Mucosa of descending colon (tissue), 3 donors: ENCODE measurements at regions not wholly inside any gene's neighbourhood (a gene's known extent, or its start where the extent isn't known, plus 50 kb on each side); places are given as distances from the start of the nearest gene placed in this dataset.

Experiments
- ATAC-seq: fragments of 200-7000 bp; cut with Tn5 transposase; one replicate; pipeline ENCODE4 v1.9.1; 2020; ENCODE audit warnings: mild to moderate bottlenecking, moderate library complexity
- DNase-seq, 3 donors: peaks; one replicate each; pipeline ENCODE4 v3.0.0-alpha.2; 2020
- H3K36me3 ChIP-seq: fragments of 200-600 bp; one replicate; pipeline ENCODE4 v1.8.0; 2021; ENCODE audit warnings: low read depth, mild to moderate bottlenecking
- H3K4me1 ChIP-seq: fragments of 200-600 bp; one replicate; pipeline ENCODE4 v1.8.0; 2021; ENCODE audit warnings: low read depth, mild to moderate bottlenecking
- H3K4me3 ChIP-seq: fragments of 200-600 bp; one replicate; pipeline ENCODE4 v1.8.0; 2021; ENCODE audit warnings: mild to moderate bottlenecking
- H3K9me3 ChIP-seq: fragments of 200-600 bp; one replicate; pipeline ENCODE4 v1.8.0; 2021; ENCODE audit warnings: mild to moderate bottlenecking
- intact Hi-C, 2 donors: fragments of 100-400 bp; cut with DNase I in 1 of 2; cut with micrococcal nuclease in 1 of 2; formaldehyde crosslinking; loops; one replicate each; pipeline versions ENCODE4 v1.11.0 to v1.11.1; 2022; cut with DNase I, micrococcal nuclease
- TF ChIP-seq, protein P1 (sequence below): fragments of 200-600 bp; IDR thresholded peaks from one replicate; pipeline ENCODE4 v1.8.0; 2022; ENCODE audit warnings: antibody characterized with exemption, mild to moderate bottlenecking
- donor health status: DM: no; HTN: no; CAD: no; lungs with moderate emphysema.
- donor health status: DM: no; HTN: no; CAD: no.
- donor health status: DM: no; HTN: yes; CAD: no.

DNA sequence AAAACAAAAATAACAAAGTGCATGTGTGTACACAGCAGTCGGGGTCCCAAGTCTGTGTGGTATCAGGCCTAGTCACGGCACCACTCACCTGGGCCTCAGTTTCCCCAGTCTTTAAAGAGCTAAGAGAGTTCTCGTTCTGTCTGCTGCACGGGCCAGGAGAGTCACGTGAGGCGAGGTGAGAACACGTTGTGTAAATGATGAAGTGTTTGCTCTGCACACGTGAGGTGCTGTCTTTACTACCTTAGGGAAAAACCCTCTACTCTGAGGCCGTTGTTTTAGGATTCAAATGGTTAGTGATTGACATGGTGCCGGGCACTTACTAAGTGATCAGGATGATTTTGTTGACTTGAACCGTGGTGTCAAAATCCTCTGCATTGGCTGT lies 86.5 kb upstream of the PPARA start:
- Histone ChIP-seq H3K4me3 (no peak overlapping the region), H3K36me3 (no peaks in the 10 kb centered on the region), H3K9me3 (no peaks in the 10 kb centered on the region), H3K4me1 (peaks cover 34% of the 10 kb centered on the region)
- DNase-seq (peak in 2 of 3 donors; percentile 24 to 44), ATAC-seq (peak; percentile 42)
- intact Hi-C loops, result no loop called here
- TF ChIP-seq, protein P1, sequence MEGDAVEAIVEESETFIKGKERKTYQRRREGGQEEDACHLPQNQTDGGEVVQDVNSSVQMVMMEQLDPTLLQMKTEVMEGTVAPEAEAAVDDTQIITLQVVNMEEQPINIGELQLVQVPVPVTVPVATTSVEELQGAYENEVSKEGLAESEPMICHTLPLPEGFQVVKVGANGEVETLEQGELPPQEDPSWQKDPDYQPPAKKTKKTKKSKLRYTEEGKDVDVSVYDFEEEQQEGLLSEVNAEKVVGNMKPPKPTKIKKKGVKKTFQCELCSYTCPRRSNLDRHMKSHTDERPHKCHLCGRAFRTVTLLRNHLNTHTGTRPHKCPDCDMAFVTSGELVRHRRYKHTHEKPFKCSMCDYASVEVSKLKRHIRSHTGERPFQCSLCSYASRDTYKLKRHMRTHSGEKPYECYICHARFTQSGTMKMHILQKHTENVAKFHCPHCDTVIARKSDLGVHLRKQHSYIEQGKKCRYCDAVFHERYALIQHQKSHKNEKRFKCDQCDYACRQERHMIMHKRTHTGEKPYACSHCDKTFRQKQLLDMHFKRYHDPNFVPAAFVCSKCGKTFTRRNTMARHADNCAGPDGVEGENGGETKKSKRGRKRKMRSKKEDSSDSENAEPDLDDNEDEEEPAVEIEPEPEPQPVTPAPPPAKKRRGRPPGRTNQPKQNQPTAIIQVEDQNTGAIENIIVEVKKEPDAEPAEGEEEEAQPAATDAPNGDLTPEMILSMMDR, result no peak

DNA sequence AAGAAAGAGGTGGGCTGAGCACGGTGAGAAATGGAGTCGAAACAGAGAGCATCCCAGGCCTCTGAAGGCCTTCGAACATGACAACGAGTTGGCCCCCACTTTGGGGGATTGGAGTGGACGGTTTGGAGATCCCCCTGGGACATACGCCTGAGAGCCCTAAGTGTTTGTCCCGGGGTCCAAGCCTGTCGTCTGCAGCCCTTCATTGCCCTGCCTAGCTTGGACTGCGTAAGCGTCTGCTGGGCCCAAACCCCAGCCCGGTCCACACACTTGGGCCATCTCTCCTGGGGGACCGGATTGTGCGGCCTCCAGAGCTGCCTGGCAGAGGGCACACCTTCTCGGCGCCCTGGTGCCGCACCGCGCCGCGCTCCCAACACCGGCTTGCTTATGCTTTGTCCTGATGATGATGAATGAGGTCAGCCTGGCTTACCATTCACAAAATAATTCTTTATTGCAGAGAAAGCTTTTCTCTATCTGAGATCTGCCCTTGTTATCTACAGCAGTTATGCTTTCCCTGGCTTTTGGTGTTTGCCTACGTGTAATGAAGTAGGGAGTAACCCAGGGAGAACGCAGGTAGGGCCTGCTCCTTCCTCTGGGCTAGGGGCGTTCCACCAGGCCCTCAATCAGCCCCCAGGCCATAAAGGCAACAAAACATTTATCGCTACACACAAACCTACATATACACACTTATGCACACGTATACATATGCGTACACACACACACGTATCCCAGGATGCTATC lies 85.9 kb upstream of the PPARA start:
- ATAC-seq, result no peak
- Histone ChIP-seq H3K4me1 (peaks cover 34% of the 10 kb centered on the region), H3K36me3 (no peaks in the 10 kb centered on the region), H3K4me3 (no peak overlapping the region), H3K9me3 (no peaks in the 10 kb centered on the region)
- TF ChIP-seq, protein P1, result no peak
- DNase-seq, result peak in 2 of 3 donors; percentile 39 to 53
- intact Hi-C loops, result no loop called here

DNA sequence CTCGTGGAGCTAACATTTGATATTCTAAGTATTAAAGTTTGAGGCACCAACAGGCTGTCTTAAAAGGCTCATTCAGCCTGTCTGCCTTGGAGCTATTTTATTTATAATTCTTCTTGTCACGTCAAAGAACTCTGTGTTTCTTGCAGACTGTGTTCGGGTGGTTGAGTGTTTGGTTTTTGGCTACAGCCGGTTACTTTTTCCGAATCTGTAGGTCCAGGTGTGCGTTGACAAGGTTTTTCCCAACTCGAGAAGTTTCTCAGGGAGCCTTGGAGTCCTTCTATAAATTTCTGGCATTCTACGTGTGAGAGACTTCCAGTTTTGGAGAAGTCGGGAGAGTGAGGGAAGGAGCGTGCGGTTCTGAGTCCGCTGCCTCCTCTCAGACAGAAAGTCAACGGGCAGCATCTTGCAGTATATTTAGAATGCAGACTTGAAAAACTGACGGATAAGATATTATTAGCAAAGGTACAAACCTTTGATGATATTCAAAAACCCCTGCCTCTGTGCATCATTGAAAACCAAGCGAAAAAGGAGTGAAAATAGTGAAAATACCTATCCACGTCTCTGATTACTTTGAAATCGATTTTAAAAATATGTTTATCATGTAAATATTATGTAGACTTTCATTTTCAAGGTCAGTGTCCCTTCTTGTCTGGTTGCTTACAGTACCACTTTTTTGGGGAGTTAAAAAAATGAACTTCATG lies 85.2 kb upstream of the PPARA start:
- ATAC-seq (no peak), DNase-seq (peak in 1 of 3 donors; percentile 26)
- Histone ChIP-seq H3K4me1 (peaks cover 38% of the 10 kb centered on the region), H3K4me3 (no peak overlapping the region), H3K9me3 (no peaks in the 10 kb centered on the region), H3K36me3 (no peaks in the 10 kb centered on the region)
- intact Hi-C loops, result no loop called here
- TF ChIP-seq, protein P1, result no peak

DNA sequence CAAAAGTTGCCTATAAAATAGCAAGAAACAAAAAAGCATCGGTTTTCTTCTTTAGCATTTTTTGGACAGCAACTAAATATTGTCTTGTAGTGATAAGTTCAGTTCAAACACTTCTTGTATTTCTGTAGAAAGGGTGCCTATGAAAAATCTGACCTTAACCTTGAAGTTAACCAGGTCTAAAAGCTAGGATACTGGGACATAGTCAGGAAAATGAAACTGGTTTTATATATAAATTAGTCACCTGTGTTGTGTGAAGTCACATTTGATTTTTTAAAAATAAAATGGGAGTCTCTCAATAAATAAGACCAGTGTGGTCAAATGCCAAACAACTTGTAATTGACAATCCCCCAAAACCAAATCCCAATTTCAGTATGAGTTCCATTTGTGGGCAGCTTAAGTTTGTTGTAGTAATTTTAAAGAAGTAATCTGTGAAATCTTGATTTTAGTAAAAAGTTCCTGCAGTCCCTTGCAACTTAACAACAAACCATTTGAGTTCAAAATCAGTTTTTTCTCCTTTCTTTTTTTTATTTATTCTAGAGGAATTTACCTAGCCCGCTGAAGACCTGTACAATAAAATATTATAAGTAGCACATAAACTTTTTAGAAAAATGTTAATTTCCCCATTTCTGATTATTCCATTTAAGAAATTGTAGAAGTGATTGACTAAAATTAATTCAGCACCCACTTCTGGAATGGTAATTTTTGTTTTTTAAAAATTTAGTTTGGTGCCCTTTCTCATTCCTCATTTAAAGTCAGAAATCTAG lies 84.5 kb upstream of the PPARA start:
- TF ChIP-seq, protein P1, result no peak
- no peak overlapping the region for H3K4me3 ChIP-seq
- DNase-seq (no peak), ATAC-seq (no peak)
- H3K36me3 ChIP-seq, result no peaks in the 10 kb centered on the region
- H3K4me1 ChIP-seq, result peaks cover 38% of the 10 kb centered on the region
- H3K9me3 ChIP-seq, result no peaks in the 10 kb centered on the region
- intact Hi-C loops, result no loop called here

DNA sequence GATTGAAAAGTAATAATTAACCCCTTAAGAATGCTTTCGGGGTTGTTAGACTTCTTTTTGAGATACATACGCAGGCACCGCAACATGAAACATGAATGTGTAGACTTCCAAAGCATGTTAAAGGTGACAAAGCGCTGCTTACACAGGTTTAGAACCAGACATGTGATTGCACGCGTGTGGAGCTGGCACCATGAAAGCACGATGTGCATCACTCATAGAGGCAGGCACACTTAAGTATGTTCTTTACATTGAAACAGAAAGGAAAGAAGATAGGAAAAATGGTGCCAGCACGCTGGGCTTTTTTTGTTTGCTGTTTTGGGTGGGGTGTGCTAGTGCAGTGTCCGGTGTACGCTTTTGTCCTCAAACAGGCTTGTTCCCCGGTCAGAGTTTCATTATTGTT lies 83.6 kb upstream of the PPARA start:
- intact Hi-C loops, result no loop called here
- peak; percentile 40 to 49 (median 42) for DNase-seq
- ATAC-seq, result no peak
- no peaks in the 10 kb centered on the region for H3K9me3 ChIP-seq
- peaks cover 38% of the 10 kb centered on the region for H3K4me1 ChIP-seq
- H3K36me3 ChIP-seq, result no peaks in the 10 kb centered on the region
- H3K4me3 ChIP-seq, result no peak overlapping the region
- TF ChIP-seq, protein P1, result no peak
